ENCODE measurements at regions not wholly inside any gene's neighbourhood (a gene's known extent, or its start where the extent isn't known, plus 50 kb on each side); places are given as distances from the start of the nearest gene placed in this dataset.

GRCh38 chr4:182018691-182019090 is 224.5 kb upstream of the TENM3 start:
- DNase-seq, result no peak
- Histone ChIP-seq H3K36me3 (ENCODE audit: control insufficient read depth in 2 of 3, insufficient read depth in 3 of 3, low read length in 3 of 3) (no peaks in the 10 kb centered on the region), H3K27ac (ENCODE audit: low read depth in 2 of 2, low read length in 2 of 2) (no peak overlapping the region), H3K9ac (ENCODE audit: low read length in 3 of 3) (no peak overlapping the region), H3K4me3 (ENCODE audit: low read length in 3 of 3) (no peak overlapping the region), H3K27me3 (ENCODE audit: control insufficient read depth, insufficient read depth, low read length) (no peaks in the 10 kb centered on the region), H3K9me3 (ENCODE audit: control insufficient read depth in 2 of 3, insufficient read depth in 1 of 3, low read length in 3 of 3) (no peaks in the 10 kb centered on the region), H3K4me1 (ENCODE audit: control insufficient read depth in 2 of 3, insufficient read depth in 2 of 3, low read depth in 1 of 3, low read length in 3 of 3) (no peaks in the 10 kb centered on the region)
- intact Hi-C loops (cut with DNase I), result no loop called here
- TF ChIP-seq, protein P1, sequence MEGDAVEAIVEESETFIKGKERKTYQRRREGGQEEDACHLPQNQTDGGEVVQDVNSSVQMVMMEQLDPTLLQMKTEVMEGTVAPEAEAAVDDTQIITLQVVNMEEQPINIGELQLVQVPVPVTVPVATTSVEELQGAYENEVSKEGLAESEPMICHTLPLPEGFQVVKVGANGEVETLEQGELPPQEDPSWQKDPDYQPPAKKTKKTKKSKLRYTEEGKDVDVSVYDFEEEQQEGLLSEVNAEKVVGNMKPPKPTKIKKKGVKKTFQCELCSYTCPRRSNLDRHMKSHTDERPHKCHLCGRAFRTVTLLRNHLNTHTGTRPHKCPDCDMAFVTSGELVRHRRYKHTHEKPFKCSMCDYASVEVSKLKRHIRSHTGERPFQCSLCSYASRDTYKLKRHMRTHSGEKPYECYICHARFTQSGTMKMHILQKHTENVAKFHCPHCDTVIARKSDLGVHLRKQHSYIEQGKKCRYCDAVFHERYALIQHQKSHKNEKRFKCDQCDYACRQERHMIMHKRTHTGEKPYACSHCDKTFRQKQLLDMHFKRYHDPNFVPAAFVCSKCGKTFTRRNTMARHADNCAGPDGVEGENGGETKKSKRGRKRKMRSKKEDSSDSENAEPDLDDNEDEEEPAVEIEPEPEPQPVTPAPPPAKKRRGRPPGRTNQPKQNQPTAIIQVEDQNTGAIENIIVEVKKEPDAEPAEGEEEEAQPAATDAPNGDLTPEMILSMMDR (IDR thresholded peaks at IDR 0.05; ENCODE audit: borderline replicate concordance, extremely low read depth, insufficient read depth), result no peak
- FAIRE-seq, result no peak

DNA sequence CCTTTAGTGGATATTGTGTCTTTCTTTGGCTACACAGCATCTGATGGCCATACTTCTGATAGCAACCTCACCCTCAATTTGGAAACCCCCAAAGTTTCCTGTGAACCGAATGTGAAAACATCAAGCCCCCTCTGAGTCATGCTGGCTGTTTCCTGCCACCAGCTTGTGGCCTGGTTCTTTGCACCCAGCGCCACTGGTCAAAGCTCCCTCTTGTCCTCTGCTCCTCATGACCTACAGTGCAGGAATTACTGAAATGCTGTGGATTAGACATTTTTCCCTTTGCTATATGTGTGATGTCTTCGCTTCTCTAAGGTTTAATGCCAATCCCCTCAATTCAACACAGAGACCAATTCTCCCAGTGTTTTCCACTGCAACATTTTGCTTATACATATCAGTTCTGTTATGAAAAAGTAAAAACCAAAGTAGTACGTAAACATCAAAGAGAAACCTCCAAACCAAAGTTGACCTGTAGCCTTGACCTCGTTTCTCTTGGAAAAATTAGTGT is 224.0 kb upstream of the TENM3 start:
- Histone ChIP-seq H3K27me3 (ENCODE audit: control insufficient read depth, insufficient read depth, low read length) (no peaks in the 10 kb centered on the region), H3K27ac (ENCODE audit: low read depth in 2 of 2, low read length in 2 of 2) (no peak overlapping the region), H3K9me3 (ENCODE audit: control insufficient read depth in 2 of 3, insufficient read depth in 1 of 3, low read length in 3 of 3) (no peaks in the 10 kb centered on the region), H3K36me3 (ENCODE audit: control insufficient read depth in 2 of 3, insufficient read depth in 3 of 3, low read length in 3 of 3) (no peaks in the 10 kb centered on the region), H3K4me3 (ENCODE audit: low read length in 3 of 3) (no peak overlapping the region), H3K4me1 (ENCODE audit: control insufficient read depth in 2 of 3, insufficient read depth in 2 of 3, low read depth in 1 of 3, low read length in 3 of 3) (no peaks in the 10 kb centered on the region), H3K9ac (ENCODE audit: low read length in 3 of 3) (no peak overlapping the region)
- DNase-seq, result no peak
- intact Hi-C loops (cut with DNase I), result no loop called here
- no peak for FAIRE-seq
- TF ChIP-seq, protein P1 (IDR thresholded peaks at IDR 0.05; ENCODE audit: borderline replicate concordance, extremely low read depth, insufficient read depth), result no peak

DNA sequence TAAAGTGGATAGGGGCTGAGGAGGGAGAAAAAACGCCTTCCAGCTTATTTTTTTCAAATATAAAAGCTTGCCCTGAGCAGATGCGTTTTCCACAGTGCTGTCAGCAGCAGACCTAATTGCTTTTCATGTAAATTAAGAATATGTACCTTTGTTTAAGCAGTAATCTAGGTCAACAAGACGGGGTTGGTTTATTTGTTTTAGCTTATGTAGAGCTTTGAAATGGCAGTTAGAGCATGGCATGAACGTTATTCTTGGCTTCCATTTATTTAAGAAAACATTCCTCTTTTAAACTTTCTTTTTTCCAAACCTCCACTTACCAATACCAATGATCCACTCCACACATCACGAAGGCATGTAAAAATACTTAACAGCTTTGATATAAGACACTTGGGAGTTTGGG is 220.3 kb upstream of the TENM3 start:
- Histone ChIP-seq H3K27ac (ENCODE audit: low read depth in 2 of 2, low read length in 2 of 2) (no peak overlapping the region), H3K9ac (ENCODE audit: low read length in 3 of 3) (no peak overlapping the region), H3K9me3 (ENCODE audit: control insufficient read depth in 2 of 3, insufficient read depth in 1 of 3, low read length in 3 of 3) (no peaks in the 10 kb centered on the region), H3K4me3 (ENCODE audit: low read length in 3 of 3) (no peak overlapping the region), H3K27me3 (ENCODE audit: control insufficient read depth, insufficient read depth, low read length) (no peaks in the 10 kb centered on the region), H3K4me1 (ENCODE audit: control insufficient read depth in 2 of 3, insufficient read depth in 2 of 3, low read depth in 1 of 3, low read length in 3 of 3) (no peaks in the 10 kb centered on the region), H3K36me3 (ENCODE audit: control insufficient read depth in 2 of 3, insufficient read depth in 3 of 3, low read length in 3 of 3) (no peaks in the 10 kb centered on the region)
- DNase-seq, result no peak
- TF ChIP-seq, protein P1 (IDR thresholded peaks at IDR 0.05; ENCODE audit: borderline replicate concordance, extremely low read depth, insufficient read depth), result no peak
- no peak for FAIRE-seq
- intact Hi-C loops (cut with DNase I), result no loop called here

GRCh38 chr4:182023469-182023868 is 219.7 kb upstream of the TENM3 start:
- no peak overlapping the region for H3K9ac ChIP-seq (ENCODE audit: low read length in 3 of 3)
- H3K9me3 ChIP-seq (ENCODE audit: control insufficient read depth in 2 of 3, insufficient read depth in 1 of 3, low read length in 3 of 3), result no peaks in the 10 kb centered on the region
- TF ChIP-seq, protein P1 (IDR thresholded peaks at IDR 0.05; ENCODE audit: borderline replicate concordance, extremely low read depth, insufficient read depth), result no peak
- no peak overlapping the region for H3K27ac ChIP-seq (ENCODE audit: low read depth in 2 of 2, low read length in 2 of 2)
- intact Hi-C loops (cut with DNase I), result no loop called here
- no peaks in the 10 kb centered on the region for H3K27me3 ChIP-seq (ENCODE audit: control insufficient read depth, insufficient read depth, low read length)
- FAIRE-seq (no peak), DNase-seq (no peak)
- no peak overlapping the region for H3K4me3 ChIP-seq (ENCODE audit: low read length in 3 of 3)
- no peaks in the 10 kb centered on the region for H3K36me3 ChIP-seq (ENCODE audit: control insufficient read depth in 2 of 3, insufficient read depth in 3 of 3, low read length in 3 of 3)
- no peaks in the 10 kb centered on the region for H3K4me1 ChIP-seq (ENCODE audit: control insufficient read depth in 2 of 3, insufficient read depth in 2 of 3, low read depth in 1 of 3, low read length in 3 of 3)

Data from kidney (tissue), 13 donors.